ENCODE measurements at regions not wholly inside any gene's neighbourhood (a gene's known extent, or its start where the extent isn't known, plus 50 kb on each side); places are given as distances from the start of the nearest gene placed in this dataset.

- ATAC-seq (ENCODE audit: low read depth), result no peak
- no peak overlapping the region for H3K4me3 Mint-ChIP-seq
- DNase-seq (ENCODE audit: low spot score in 2 of 2), result no peak
- H3K9me3 Mint-ChIP-seq, result peaks cover 10% of the 10 kb centered on the region
- peaks cover 9% of the 10 kb centered on the region for H3K36me3 Mint-ChIP-seq
- H3K27me3 Mint-ChIP-seq, result no peaks in the 10 kb centered on the region
- no peaks in the 10 kb centered on the region for H3K4me1 Mint-ChIP-seq
- H3K27ac Mint-ChIP-seq, result no peak overlapping the region
Observed at GRCh38 chr2:57834666-57835065, 211.9 kb upstream of the VRK2 start.

DNA sequence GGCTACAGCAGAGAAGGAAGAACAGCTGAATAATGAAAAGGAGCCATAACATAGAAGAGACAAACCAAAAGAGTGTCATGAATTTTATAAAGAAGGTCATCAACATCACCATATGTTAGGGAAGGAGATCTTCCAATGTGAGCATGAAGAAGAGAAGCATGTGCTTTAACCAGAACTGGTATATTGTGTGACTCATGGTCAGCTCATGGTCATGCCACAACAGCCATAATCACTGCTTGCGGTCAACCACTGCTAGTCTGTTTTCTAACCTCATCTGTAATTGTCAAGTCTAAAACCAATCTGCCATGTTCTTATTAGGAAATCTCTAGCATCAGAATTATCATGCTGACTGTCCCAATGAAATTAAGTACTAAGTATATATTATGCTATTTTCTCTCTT lies 204.1 kb upstream of the VRK2 start:
- DNase-seq (ENCODE audit: low spot score in 2 of 2) (no peak), ATAC-seq (ENCODE audit: low read depth) (no peak)
- Mint-ChIP-seq H3K36me3 (peaks cover 7% of the 10 kb centered on the region), H3K27ac (no peak overlapping the region), H3K4me3 (no peak overlapping the region), H3K9me3 (peaks cover 3% of the 10 kb centered on the region), H3K27me3 (no peaks in the 10 kb centered on the region), H3K4me1 (peaks cover 6% of the 10 kb centered on the region)

DNA sequence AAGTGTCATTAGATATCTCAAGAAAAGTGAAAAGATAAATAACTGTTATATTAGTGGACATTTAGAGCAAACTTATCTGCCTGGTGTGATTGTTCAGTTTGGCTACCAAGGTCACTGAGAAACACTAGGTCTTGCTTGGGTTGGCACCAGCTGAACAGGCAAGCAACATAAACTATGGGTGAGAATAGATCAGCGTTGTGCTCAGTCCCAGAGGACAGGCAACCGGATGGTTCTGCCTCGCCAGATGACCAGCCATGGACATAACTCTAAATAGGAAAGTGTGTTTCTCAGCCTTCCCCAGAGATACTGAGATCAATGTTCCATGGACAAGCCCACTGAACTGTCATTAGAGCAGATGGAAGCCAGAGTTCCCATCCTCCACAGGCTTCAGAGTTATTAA lies 203.4 kb upstream of the VRK2 start:
- no peak overlapping the region for H3K4me3 Mint-ChIP-seq

DNA sequence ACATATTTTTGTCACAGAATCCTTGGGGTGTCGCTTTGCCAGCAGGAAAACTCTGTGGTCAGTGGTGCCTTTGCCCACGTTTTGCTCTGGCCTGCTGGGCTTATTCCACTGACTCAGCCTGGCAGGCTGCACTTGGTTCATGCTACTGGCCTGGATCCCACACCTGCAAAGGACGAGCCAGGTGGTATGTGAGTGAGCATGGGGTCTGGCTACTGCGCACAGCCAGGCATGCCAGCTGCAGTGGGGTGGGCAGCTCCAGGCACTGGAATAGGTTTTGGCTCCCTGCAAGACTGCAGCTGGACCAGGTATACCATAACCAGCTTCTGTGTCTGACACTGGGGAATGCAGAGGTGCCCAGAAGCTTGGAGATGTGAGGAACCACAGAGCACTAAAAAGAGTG lies 197.9 kb upstream of the VRK2 start:
- no peak overlapping the region for H3K27ac Mint-ChIP-seq
- DNase-seq (ENCODE audit: low spot score in 2 of 2), result no peak
- no peak for ATAC-seq (ENCODE audit: low read depth)
- H3K4me1 Mint-ChIP-seq, result peaks cover 2% of the 10 kb centered on the region
- no peaks in the 10 kb centered on the region for H3K27me3 Mint-ChIP-seq
- H3K4me3 Mint-ChIP-seq, result no peak overlapping the region
- peaks cover 5% of the 10 kb centered on the region for H3K9me3 Mint-ChIP-seq
- H3K36me3 Mint-ChIP-seq, result peaks cover 11% of the 10 kb centered on the region

More for the DNA sequence above, 203.4 kb upstream of the VRK2 start:
- Mint-ChIP-seq H3K27ac (no peak overlapping the region), H3K9me3 (peaks cover 5% of the 10 kb centered on the region), H3K27me3 (no peaks in the 10 kb centered on the region), H3K4me1 (peaks cover 6% of the 10 kb centered on the region), H3K36me3 (peaks cover 9% of the 10 kb centered on the region)
- no peak for DNase-seq (ENCODE audit: low spot score in 2 of 2)
- no peak for ATAC-seq (ENCODE audit: low read depth)

- no peaks in the 10 kb centered on the region for H3K27me3 Mint-ChIP-seq
- ATAC-seq (ENCODE audit: low read depth) (no peak), DNase-seq (ENCODE audit: low spot score in 2 of 2) (no peak)
- H3K9me3 Mint-ChIP-seq, result peaks cover 5% of the 10 kb centered on the region
- H3K36me3 Mint-ChIP-seq, result peaks cover 11% of the 10 kb centered on the region
- no peak overlapping the region for H3K27ac Mint-ChIP-seq
- no peak overlapping the region for H3K4me3 Mint-ChIP-seq
- peaks cover 2% of the 10 kb centered on the region for H3K4me1 Mint-ChIP-seq
Observed at GRCh38 chr2:57849843-57850242, 196.8 kb upstream of the VRK2 start.

DNA sequence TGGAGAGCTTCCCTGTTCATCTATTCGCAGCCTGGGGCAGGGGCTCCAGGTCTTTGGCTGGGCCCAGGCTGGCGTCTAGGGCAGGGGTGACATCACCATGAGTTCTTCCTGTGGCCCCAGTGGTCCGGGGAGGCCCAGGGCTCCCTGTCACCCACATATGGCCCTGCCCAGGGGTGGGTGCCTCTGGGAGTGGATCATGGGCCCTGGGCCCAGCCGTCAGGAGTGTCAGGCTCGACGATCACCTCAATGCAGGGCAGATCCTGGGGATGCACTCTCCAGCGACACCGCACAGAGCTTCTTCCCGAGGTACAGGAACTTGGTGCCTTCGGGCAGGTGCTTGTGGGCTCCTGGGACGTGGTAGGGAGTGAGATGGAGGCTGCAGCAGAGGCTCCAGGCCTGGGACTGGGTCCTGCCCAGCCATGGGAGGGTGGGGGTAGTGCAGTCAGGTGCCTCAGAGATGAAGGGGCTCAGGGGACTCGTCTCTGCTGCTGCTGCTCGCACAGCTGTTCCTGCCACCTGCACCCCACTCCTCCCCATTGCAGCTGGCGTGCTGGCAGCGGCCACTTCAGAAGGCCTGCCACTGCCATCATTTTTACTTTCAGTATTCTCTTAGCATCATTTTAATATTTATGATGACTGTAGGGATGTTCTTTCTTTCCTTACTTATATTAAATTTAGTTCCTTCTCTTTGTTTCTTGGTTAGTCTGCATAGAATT lies 196.0 kb upstream of the VRK2 start:
- Mint-ChIP-seq H3K9me3 (peaks cover 5% of the 10 kb centered on the region), H3K36me3 (peaks cover 11% of the 10 kb centered on the region), H3K4me1 (peaks cover 2% of the 10 kb centered on the region), H3K27ac (no peak overlapping the region), H3K27me3 (no peaks in the 10 kb centered on the region), H3K4me3 (no peak overlapping the region)
- ATAC-seq (ENCODE audit: low read depth) (no peak), DNase-seq (ENCODE audit: low spot score in 2 of 2) (no peak)

GRCh38 chr2:57855212-57855611 lies 191.4 kb upstream of the VRK2 start:
- DNase-seq (ENCODE audit: low spot score in 2 of 2) (no peak), ATAC-seq (ENCODE audit: low read depth) (no peak)
- H3K9me3 Mint-ChIP-seq, result no peaks in the 10 kb centered on the region
- H3K27ac Mint-ChIP-seq, result no peak overlapping the region
- H3K4me1 Mint-ChIP-seq, result peaks cover 2% of the 10 kb centered on the region
- no peak overlapping the region for H3K4me3 Mint-ChIP-seq
- peaks cover 2% of the 10 kb centered on the region for H3K36me3 Mint-ChIP-seq
- no peaks in the 10 kb centered on the region for H3K27me3 Mint-ChIP-seq

GRCh38 chr2:57859755-57860154 lies 186.9 kb upstream of the VRK2 start:
- Mint-ChIP-seq H3K36me3 (no peaks in the 10 kb centered on the region), H3K4me1 (peaks cover 2% of the 10 kb centered on the region), H3K27ac (no peak overlapping the region), H3K4me3 (no peak overlapping the region), H3K9me3 (no peaks in the 10 kb centered on the region), H3K27me3 (no peaks in the 10 kb centered on the region)
- DNase-seq (ENCODE audit: low spot score in 2 of 2) (no peak), ATAC-seq (ENCODE audit: low read depth) (no peak)

GRCh38 chr2:57862153-57862552 lies 184.5 kb upstream of the VRK2 start:
- ATAC-seq (ENCODE audit: low read depth) (no peak), DNase-seq (ENCODE audit: low spot score in 2 of 2) (no peak)
- no peak overlapping the region for H3K4me3 Mint-ChIP-seq
- H3K27ac Mint-ChIP-seq, result no peak overlapping the region
- no peaks in the 10 kb centered on the region for H3K9me3 Mint-ChIP-seq
- H3K4me1 Mint-ChIP-seq, result peaks cover 2% of the 10 kb centered on the region
- no peaks in the 10 kb centered on the region for H3K36me3 Mint-ChIP-seq
- H3K27me3 Mint-ChIP-seq, result no peaks in the 10 kb centered on the region

- peaks cover 2% of the 10 kb centered on the region for H3K36me3 Mint-ChIP-seq
- H3K27ac Mint-ChIP-seq, result no peak overlapping the region
- H3K4me1 Mint-ChIP-seq, result peaks cover 2% of the 10 kb centered on the region
- DNase-seq (ENCODE audit: low spot score in 2 of 2) (no peak), ATAC-seq (ENCODE audit: low read depth) (no peak)
- no peak overlapping the region for H3K4me3 Mint-ChIP-seq
- no peaks in the 10 kb centered on the region for H3K9me3 Mint-ChIP-seq
- no peaks in the 10 kb centered on the region for H3K27me3 Mint-ChIP-seq
Observed at GRCh38 chr2:57862727-57863126, 183.9 kb upstream of the VRK2 start.

GRCh38 chr2:57864926-57865325 lies 181.7 kb upstream of the VRK2 start:
- no peak for DNase-seq (ENCODE audit: low spot score in 2 of 2)
- H3K27me3 Mint-ChIP-seq, result no peaks in the 10 kb centered on the region
- H3K4me1 Mint-ChIP-seq, result peaks cover 2% of the 10 kb centered on the region
- no peak overlapping the region for H3K4me3 Mint-ChIP-seq
- no peak overlapping the region for H3K27ac Mint-ChIP-seq
- no peaks in the 10 kb centered on the region for H3K9me3 Mint-ChIP-seq
- no peak for ATAC-seq (ENCODE audit: low read depth)
- H3K36me3 Mint-ChIP-seq, result peaks cover 5% of the 10 kb centered on the region

DNA sequence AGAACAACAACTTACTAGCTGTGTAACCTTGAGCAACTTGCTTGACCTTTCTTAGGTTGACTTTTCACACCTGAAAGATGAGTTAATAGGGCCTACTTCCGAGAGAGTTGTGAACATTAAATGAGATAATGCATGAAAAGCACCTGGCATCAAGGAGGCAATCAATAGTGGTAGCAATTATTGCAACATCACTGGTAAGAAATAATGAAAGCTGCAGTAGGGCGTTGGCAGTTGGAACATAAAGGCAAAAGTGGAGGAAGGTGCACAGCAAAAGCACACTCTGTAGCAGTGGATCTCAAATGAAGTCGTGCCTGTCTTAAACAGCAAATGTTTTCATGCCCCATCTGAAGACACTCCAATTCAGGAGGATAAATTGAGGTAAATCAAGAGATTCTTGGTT lies 178.9 kb upstream of the VRK2 start:
- DNase-seq (ENCODE audit: low spot score in 2 of 2) (no peak), ATAC-seq (ENCODE audit: low read depth) (no peak)
- Mint-ChIP-seq H3K4me3 (no peak overlapping the region), H3K4me1 (no peaks in the 10 kb centered on the region), H3K36me3 (peaks cover 5% of the 10 kb centered on the region), H3K9me3 (no peaks in the 10 kb centered on the region), H3K27ac (no peak overlapping the region), H3K27me3 (no peaks in the 10 kb centered on the region)

DNA sequence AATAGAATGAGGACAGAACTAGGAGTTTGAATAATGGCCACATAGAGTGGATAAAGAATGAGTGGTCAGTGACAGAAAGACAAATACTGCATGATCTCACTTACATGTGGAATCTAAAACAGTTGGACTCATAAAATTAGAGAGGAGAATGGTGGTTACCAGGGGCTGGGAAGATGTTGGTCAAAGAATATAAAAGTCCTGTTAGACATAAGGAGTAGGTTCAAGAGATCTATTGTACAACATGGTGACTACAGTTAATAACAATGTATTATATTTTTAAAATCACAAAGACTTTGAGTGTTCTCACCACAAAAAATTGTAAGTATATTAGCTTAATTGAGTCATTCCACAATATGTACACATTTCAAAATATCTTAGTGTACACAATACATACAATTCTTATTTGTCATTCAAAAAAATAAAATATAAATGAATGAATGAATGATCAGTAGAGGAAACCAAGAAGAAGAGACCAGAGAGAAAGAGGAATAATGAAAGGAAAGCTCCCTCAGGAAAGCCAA lies 177.9 kb upstream of the VRK2 start:
- H3K4me1 Mint-ChIP-seq, result no peaks in the 10 kb centered on the region
- no peak overlapping the region for H3K27ac Mint-ChIP-seq
- no peaks in the 10 kb centered on the region for H3K9me3 Mint-ChIP-seq
- H3K27me3 Mint-ChIP-seq, result no peaks in the 10 kb centered on the region
- ATAC-seq (ENCODE audit: low read depth) (no peak), DNase-seq (ENCODE audit: low spot score in 2 of 2) (no peak)
- no peak overlapping the region for H3K4me3 Mint-ChIP-seq
- H3K36me3 Mint-ChIP-seq, result peaks cover 7% of the 10 kb centered on the region

- Mint-ChIP-seq H3K4me3 (no peak overlapping the region), H3K9me3 (no peaks in the 10 kb centered on the region), H3K27ac (no peak overlapping the region), H3K27me3 (no peaks in the 10 kb centered on the region), H3K4me1 (no peaks in the 10 kb centered on the region), H3K36me3 (peaks cover 9% of the 10 kb centered on the region)
- ATAC-seq (ENCODE audit: low read depth) (no peak), DNase-seq (ENCODE audit: low spot score in 2 of 2) (no peak)
Observed at GRCh38 chr2:57869758-57870344, 176.8 kb upstream of the VRK2 start.

DNA sequence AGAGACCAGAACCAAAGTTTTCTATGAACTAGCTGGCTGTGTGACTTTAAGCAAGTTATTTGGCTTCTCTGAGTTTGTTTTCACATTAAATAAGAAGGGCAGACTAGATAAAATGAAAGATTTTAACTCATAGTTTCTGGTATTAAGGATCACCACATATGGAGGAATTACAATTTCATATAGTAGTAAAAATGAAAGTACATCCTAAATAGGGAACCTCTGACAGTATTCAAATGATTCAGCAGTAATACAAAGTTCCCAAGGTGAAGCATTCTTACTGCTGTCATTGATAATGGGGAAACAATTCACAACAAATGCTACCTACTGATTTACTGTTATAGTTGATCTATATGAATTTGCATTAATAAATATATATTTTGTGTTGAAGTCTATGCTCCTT lies 170.3 kb upstream of the VRK2 start:
- H3K4me1 Mint-ChIP-seq, result peaks cover 8% of the 10 kb centered on the region
- no peak overlapping the region for H3K27ac Mint-ChIP-seq
- H3K9me3 Mint-ChIP-seq, result no peaks in the 10 kb centered on the region
- H3K36me3 Mint-ChIP-seq, result peaks cover 4% of the 10 kb centered on the region
- DNase-seq (ENCODE audit: low spot score in 2 of 2), result no peak
- H3K4me3 Mint-ChIP-seq, result no peak overlapping the region
- no peaks in the 10 kb centered on the region for H3K27me3 Mint-ChIP-seq
- peak; percentile 42 for ATAC-seq (ENCODE audit: low read depth)

All from memory B cell (primary cell).